ENCODE measurements at regions not wholly inside any gene's neighbourhood (a gene's known extent, or its start where the extent isn't known, plus 50 kb on each side); places are given as distances from the start of the nearest gene placed in this dataset.

DNA sequence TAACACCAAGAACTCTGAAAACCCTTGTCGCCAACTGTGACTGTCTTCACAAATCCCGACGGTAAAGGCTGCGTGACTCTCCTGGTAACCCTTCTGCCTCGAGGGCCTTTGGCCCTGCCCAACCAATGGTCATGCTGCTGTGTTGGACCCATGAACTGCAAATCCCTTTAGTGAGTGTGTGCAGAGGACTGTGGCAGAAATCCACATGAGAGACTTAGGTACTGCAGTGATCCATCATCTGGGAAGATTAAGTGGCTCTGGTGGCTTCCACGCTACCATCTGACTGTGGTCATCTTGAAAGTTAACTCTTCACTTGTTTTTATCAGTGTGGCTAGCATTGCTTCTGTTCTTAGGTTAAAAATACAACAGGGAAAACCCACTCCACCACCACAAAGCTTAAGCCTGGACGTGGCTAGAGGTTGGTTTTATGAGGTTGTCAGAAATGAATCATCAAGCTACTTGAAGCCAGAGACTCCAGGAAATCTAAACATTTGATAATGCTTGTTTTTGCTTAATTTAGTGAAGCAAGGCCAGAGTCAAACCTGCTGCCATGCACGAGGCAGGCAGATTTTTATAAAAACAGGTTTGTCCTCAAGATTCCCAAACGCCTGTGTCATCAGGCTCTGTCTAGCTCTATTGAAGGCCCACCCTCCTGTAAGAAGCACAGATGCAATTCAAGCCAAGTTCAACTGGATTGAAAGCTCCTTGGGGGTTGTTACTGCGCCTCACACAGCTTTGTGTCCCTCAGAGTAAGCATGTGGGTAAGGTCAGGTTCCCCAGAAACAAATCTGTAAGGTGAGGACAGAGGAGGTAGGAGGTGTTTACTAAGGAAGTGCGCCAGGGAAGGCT, 52.7 kb upstream of the ERCC6L2 start:
- DNase-seq (ENCODE audit: low read depth) = peak; percentile 85
- TF ChIP-seq, protein P1, sequence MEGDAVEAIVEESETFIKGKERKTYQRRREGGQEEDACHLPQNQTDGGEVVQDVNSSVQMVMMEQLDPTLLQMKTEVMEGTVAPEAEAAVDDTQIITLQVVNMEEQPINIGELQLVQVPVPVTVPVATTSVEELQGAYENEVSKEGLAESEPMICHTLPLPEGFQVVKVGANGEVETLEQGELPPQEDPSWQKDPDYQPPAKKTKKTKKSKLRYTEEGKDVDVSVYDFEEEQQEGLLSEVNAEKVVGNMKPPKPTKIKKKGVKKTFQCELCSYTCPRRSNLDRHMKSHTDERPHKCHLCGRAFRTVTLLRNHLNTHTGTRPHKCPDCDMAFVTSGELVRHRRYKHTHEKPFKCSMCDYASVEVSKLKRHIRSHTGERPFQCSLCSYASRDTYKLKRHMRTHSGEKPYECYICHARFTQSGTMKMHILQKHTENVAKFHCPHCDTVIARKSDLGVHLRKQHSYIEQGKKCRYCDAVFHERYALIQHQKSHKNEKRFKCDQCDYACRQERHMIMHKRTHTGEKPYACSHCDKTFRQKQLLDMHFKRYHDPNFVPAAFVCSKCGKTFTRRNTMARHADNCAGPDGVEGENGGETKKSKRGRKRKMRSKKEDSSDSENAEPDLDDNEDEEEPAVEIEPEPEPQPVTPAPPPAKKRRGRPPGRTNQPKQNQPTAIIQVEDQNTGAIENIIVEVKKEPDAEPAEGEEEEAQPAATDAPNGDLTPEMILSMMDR (conservative IDR thresholded peaks at IDR 0.05; ENCODE audit: low read depth, low read length) = no peak

DNA sequence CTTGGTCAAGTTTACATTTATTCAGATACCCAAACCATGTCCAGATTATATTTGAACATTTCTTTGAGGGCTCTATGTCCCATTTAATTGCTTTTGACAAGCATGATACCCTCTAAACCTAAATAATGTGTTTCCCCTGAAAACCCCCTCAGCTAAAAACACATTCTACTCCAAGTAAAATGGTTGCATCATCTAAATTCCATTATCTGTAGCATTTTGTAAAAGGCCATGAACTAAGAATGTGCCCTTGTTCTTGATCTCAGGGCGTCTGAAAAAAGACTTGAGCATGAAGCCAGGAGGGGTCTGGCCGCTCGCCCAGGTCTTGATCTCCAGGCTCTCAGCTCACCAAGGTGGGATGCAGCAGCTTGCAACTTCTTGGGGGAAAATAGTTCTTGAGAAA, 53.5 kb upstream of the ERCC6L2 start:
- H3K4me3 ChIP-seq (ENCODE audit: low read depth, low read length) = no peak overlapping the region
- DNase-seq (ENCODE audit: low read depth) = no peak
- TF ChIP-seq, protein P1 (conservative IDR thresholded peaks at IDR 0.05; ENCODE audit: low read depth, low read length) = no peak

More for the DNA sequence above, 52.7 kb upstream of the ERCC6L2 start:
- no peak overlapping the region for H3K4me3 ChIP-seq (ENCODE audit: low read depth, low read length)

DNA sequence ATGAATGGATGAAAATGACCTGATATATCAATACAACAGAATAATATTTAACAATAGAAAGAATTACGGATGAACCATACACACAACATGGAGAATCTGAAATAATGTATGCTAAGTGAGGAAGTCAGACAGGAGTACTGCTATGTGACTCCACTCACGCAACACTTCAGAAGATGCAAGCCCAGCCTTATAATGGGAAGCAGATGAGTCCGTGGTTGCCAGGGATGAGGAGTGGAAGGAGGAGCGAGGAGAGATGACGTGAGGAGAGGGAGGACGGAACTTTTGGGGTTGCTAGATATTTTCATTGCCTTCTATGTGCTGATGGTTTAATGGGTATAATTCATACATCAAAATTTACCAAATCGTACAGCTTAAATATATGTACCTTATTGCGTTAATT, 55.4 kb upstream of the ERCC6L2 start:
- no peak overlapping the region for H3K4me3 ChIP-seq (ENCODE audit: low read depth, low read length)
- TF ChIP-seq, protein P1 (conservative IDR thresholded peaks at IDR 0.05; ENCODE audit: low read depth, low read length) = no peak

DNA sequence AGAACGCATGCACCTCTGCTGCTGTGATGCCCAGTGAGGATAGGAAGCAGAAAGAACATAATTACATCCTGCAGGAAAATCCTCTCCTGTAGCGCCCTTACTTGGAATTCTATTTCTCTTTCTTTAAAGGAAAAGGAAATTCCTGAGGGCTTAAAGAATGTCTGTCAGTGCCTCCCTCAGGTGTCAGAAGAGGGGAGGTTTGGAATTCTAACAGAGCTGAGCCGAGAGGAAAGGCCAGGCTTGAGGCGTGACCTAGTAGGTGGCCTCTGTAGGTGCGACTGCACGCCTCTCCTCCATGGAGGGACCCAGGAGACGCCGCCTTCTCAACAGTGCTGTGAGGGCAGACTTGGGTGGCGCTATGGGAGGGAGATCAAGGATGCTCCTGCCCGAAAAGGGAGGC, 55.9 kb upstream of the ERCC6L2 start:
- no peak overlapping the region for H3K4me3 ChIP-seq (ENCODE audit: low read depth, low read length)
- TF ChIP-seq, protein P1 (conservative IDR thresholded peaks at IDR 0.05; ENCODE audit: low read depth, low read length) = no peak
- no peak for DNase-seq (ENCODE audit: low read depth)

More for the DNA sequence above, 55.4 kb upstream of the ERCC6L2 start:
- DNase-seq (ENCODE audit: low read depth) = no peak

DNA sequence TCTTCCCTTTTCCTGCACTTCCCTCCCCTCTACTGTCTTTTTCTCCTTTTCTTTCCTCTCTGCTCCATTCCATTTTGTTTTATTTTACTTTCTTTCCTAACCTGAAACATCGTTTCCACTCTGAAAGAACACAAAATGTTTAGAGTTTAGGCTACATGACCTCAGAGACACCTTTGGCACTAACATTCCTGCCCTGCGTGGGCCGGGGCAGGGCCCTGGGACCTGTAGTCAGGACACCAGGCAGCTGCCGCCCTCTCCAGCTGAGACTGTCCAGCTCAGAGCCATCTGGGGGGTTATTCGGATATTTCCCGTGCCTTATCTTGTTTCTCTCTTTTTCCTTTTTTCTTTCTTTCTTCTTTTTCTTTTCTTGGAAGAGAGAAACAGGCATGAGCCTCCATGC, 58.3 kb upstream of the ERCC6L2 start:
- H3K4me3 ChIP-seq (ENCODE audit: low read depth, low read length) = no peak overlapping the region
- no peak for DNase-seq (ENCODE audit: low read depth)
- TF ChIP-seq, protein P1 (conservative IDR thresholded peaks at IDR 0.05; ENCODE audit: low read depth, low read length) = no peak

DNA sequence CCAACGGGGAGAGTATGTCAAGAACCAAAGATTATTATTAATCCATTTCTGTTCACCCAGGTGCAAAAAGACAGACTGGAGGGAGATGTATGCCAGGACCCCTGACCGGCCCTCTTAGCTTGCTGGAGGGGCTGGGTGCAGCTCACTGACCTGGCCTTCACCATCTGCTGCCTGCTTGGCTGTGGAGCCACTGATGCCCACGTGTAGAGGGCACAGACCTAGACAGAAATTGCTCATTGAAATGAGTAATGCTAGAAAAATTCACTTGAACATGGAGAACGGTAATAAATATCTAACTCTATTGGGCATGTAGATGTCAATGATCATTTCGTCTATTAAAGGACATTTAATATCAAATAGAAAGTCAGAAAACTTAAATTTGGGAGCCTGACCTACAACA, 58.8 kb upstream of the ERCC6L2 start:
- no peak overlapping the region for H3K4me3 ChIP-seq (ENCODE audit: low read depth, low read length)
- TF ChIP-seq, protein P1 (conservative IDR thresholded peaks at IDR 0.05; ENCODE audit: low read depth, low read length) = no peak
- peak; percentile 51 for DNase-seq (ENCODE audit: low read depth)

DNA sequence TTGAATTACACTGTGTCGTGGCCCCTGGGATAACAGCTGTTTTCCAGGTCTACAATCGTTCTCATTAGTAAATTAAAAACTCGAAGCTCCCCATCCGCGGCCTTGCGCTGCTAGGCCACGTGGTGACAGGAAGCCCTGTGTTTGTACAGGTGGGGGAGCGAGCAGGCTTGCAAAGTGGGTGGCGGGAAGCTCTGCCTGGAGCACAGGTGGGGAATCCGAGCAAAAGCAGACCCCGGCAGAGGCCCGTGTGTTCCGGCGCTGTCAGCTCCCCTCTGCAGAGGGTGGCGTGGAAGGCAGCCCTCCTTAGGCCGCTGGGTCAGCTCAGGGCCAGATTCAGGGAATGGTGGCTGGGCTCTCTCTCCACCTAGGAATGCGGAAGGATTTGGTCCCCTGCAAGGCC, 59.5 kb upstream of the ERCC6L2 start:
- H3K4me3 ChIP-seq (ENCODE audit: low read depth, low read length) = no peak overlapping the region
- no peak for DNase-seq (ENCODE audit: low read depth)
- TF ChIP-seq, protein P1 (conservative IDR thresholded peaks at IDR 0.05; ENCODE audit: low read depth, low read length) = no peak
